SK-N-MC (cell line): ENCODE measurements at regions not wholly inside any gene's neighbourhood (a gene's known extent, or its start where the extent isn't known, plus 50 kb on each side); places are given as distances from the start of the nearest gene placed in this dataset.
A peak's percentile ranks its signal among the peaks of the same experiment; 100 is the strongest.

Experiments used
- DNase-seq: peaks from one replicate; pipeline ENCODE4 v3.0.0-alpha.2; 2011; ENCODE audit warnings: low read depth, low spot score
- H3K27ac ChIP-seq: fragments of 200-600 bp; sonication (generic); 2 replicates; pipeline ENCODE4 v1.5.1; 2016; ENCODE audit warnings: mixed run types
- H3K36me3 ChIP-seq: fragments of 200-600 bp; sonication (generic); 2 replicates; pipeline ENCODE4 v1.6.1; 2017; ENCODE audit warnings: antibody characterized with exemption, low read length, mixed read lengths; ENCODE audit not compliant: insufficient read depth
- H3K4me3 ChIP-seq: fragments of 200-600 bp; sonication (generic); 2 replicates; pipeline ENCODE4 v1.5.1; 2016
- H3K9ac ChIP-seq: fragments of 200-600 bp; sonication (generic); 2 replicates; pipeline ENCODE4 v1.8.0; 2017; ENCODE audit warnings: mixed run types, mixed read lengths; ENCODE audit not compliant: insufficient read length
- H3K9me3 ChIP-seq: fragments of 200-600 bp; sonication (generic); 2 replicates; pipeline ENCODE4 v1.6.1; 2017; ENCODE audit warnings: low read depth, mild to moderate bottlenecking, antibody characterized with exemption, low read length, moderate library complexity, mixed read lengths
- EZH2 ChIP-seq: fragments of 200-600 bp; sonication (generic); IDR thresholded peaks from one replicate; pipeline ENCODE4 v1.6.1; 2017; ENCODE audit warnings: antibody characterized with exemption
- FOXP2 ChIP-seq: optimal IDR thresholded peaks from 2 replicates; pipeline ENCODE3; 2011; ENCODE audit warnings: mild to moderate bottlenecking, moderate library complexity; ENCODE audit not compliant: insufficient read depth; ENCODE audit errors: extremely low read length, control extremely low read depth
- POLR2AphosphoS5 ChIP-seq: IDR thresholded peaks from 2 replicates; pipeline ENCODE4 v1.6.1; 2012; ENCODE audit warnings: mild to moderate bottlenecking, low read depth, low read length, borderline replicate concordance

GRCh38 chr1:195999022-195999421, 609.2 kb downstream of the KCNT2 start:
- Histone ChIP-seq H3K9ac (no peak overlapping the region), H3K4me3 (no peak overlapping the region), H3K36me3 (no peaks in the 10 kb centered on the region), H3K27ac (no peak overlapping the region), H3K9me3 (no peaks in the 10 kb centered on the region)
- TF ChIP-seq POLR2AphosphoS5 (no peak), FOXP2 (no peak), EZH2 (no peak)
- DNase-seq: no peak

- Histone ChIP-seq H3K4me3 (no peak overlapping the region), H3K9ac (no peak overlapping the region), H3K36me3 (no peaks in the 10 kb centered on the region), H3K9me3 (no peaks in the 10 kb centered on the region), H3K27ac (no peak overlapping the region)
- TF ChIP-seq FOXP2: no peak
- no peak for TF ChIP-seq EZH2
- TF ChIP-seq POLR2AphosphoS5: no peak
- no peak for DNase-seq
Observed at GRCh38 chr1:195981448-195982139, 626.6 kb downstream of the KCNT2 start.

GRCh38 chr1:195979646-195980045, 628.6 kb downstream of the KCNT2 start:
- no peak for DNase-seq
- TF ChIP-seq FOXP2 (no peak), EZH2 (no peak), POLR2AphosphoS5 (no peak)
- Histone ChIP-seq H3K27ac (no peak overlapping the region), H3K4me3 (no peak overlapping the region), H3K9me3 (no peaks in the 10 kb centered on the region), H3K36me3 (no peaks in the 10 kb centered on the region), H3K9ac (no peak overlapping the region)

GRCh38 chr1:195973311-195973904, 634.8 kb downstream of the KCNT2 start:
- DNase-seq: no peak
- Histone ChIP-seq H3K9ac (no peak overlapping the region), H3K4me3 (no peak overlapping the region), H3K27ac (no peak overlapping the region), H3K36me3 (no peaks in the 10 kb centered on the region), H3K9me3 (no peaks in the 10 kb centered on the region)
- TF ChIP-seq POLR2AphosphoS5 (no peak), EZH2 (no peak), FOXP2 (no peak)

- no peak for TF ChIP-seq FOXP2
- no peaks in the 10 kb centered on the region for H3K36me3 ChIP-seq
- DNase-seq: no peak
- no peak overlapping the region for H3K27ac ChIP-seq
- no peak overlapping the region for H3K9ac ChIP-seq
- H3K4me3 ChIP-seq: no peak overlapping the region
- H3K9me3 ChIP-seq: no peaks in the 10 kb centered on the region
Observed at GRCh38 chr1:195971589-195971988, 636.7 kb downstream of the KCNT2 start.

GRCh38 chr1:195970209-195970608, 638.0 kb downstream of the KCNT2 start:
- Histone ChIP-seq H3K9me3 (no peaks in the 10 kb centered on the region), H3K36me3 (no peaks in the 10 kb centered on the region), H3K4me3 (no peak overlapping the region), H3K27ac (no peak overlapping the region), H3K9ac (no peak overlapping the region)
- no peak for DNase-seq
- TF ChIP-seq FOXP2 (no peak), POLR2AphosphoS5 (no peak), EZH2 (no peak)

GRCh38 chr1:195965475-195965874, 642.8 kb downstream of the KCNT2 start:
- no peak overlapping the region for H3K9ac ChIP-seq
- DNase-seq: no peak

GRCh38 chr1:195965036-195965435, 643.2 kb downstream of the KCNT2 start:
- peak overlapping the region; percentile 55 for H3K4me3 ChIP-seq
- no peak overlapping the region for H3K9ac ChIP-seq
- TF ChIP-seq FOXP2 (no peak), POLR2AphosphoS5 (no peak), EZH2 (no peak)
- no peak for DNase-seq
- no peaks in the 10 kb centered on the region for H3K9me3 ChIP-seq
- H3K27ac ChIP-seq: peak overlapping the region; percentile 67; the same call in 1 of the 2 replicates
- no peaks in the 10 kb centered on the region for H3K36me3 ChIP-seq

More at GRCh38 chr1:195965475-195965874, 642.8 kb downstream of the KCNT2 start:
- H3K9me3 ChIP-seq: no peaks in the 10 kb centered on the region
- H3K36me3 ChIP-seq: no peaks in the 10 kb centered on the region
- no peak for TF ChIP-seq POLR2AphosphoS5
- no peak for TF ChIP-seq EZH2
- TF ChIP-seq FOXP2: no peak
- peak overlapping the region; percentile 55; the same call in 1 of the 2 replicates for H3K4me3 ChIP-seq
- no peak overlapping the region for H3K27ac ChIP-seq

GRCh38 chr1:195964516-195964915, 643.7 kb downstream of the KCNT2 start:
- Histone ChIP-seq H3K36me3 (no peaks in the 10 kb centered on the region), H3K27ac (no peak overlapping the region), H3K9me3 (no peaks in the 10 kb centered on the region), H3K4me3 (no peak overlapping the region), H3K9ac (no peak overlapping the region)
- TF ChIP-seq POLR2AphosphoS5 (peak; percentile 43; the same call in 1 of the 2 replicates), FOXP2 (no peak)
- DNase-seq: peak; percentile 32
